GM12872 (cell line): ENCODE measurements at regions not wholly inside any gene's neighbourhood (a gene's known extent, or its start where the extent isn't known, plus 50 kb on each side); places are given as distances from the start of the nearest gene placed in this dataset.

ENCODE experiments used
- TF ChIP-seq, protein P1 (sequence below): IDR thresholded peaks from 3 replicates; pipeline ENCODE4 v1.5.1; 2011; ENCODE audit warnings: low read depth, mild to moderate bottlenecking, low read length, moderate library complexity; ENCODE audit not compliant: insufficient read depth

DNA sequence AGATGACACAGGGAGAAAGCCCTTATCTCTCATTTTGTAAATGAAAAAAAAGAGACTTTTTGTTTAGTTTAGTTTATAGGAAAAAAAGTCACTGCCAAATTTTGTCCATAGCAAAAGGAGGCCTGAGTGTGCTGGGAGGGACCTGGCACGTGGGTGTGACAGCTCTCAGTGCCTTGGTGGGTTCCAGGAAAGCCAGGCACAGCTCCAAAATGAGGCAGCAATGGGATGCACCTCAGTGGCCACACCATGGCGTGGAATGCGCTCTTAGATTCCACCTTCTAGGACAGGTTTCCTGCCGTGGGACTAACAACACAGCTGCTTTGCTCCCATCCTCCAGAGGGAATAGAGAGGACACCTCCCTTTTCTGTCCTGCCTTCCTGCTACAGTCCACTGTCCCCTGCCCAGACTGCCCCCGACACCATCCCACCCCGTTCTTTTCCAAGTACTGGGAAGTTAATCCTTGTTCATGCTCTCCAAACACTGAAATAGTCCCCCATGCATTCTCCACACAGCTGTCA lies 207.6 kb downstream of the EMP1 start:
- TF ChIP-seq, protein P1, sequence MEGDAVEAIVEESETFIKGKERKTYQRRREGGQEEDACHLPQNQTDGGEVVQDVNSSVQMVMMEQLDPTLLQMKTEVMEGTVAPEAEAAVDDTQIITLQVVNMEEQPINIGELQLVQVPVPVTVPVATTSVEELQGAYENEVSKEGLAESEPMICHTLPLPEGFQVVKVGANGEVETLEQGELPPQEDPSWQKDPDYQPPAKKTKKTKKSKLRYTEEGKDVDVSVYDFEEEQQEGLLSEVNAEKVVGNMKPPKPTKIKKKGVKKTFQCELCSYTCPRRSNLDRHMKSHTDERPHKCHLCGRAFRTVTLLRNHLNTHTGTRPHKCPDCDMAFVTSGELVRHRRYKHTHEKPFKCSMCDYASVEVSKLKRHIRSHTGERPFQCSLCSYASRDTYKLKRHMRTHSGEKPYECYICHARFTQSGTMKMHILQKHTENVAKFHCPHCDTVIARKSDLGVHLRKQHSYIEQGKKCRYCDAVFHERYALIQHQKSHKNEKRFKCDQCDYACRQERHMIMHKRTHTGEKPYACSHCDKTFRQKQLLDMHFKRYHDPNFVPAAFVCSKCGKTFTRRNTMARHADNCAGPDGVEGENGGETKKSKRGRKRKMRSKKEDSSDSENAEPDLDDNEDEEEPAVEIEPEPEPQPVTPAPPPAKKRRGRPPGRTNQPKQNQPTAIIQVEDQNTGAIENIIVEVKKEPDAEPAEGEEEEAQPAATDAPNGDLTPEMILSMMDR, result no peak

- TF ChIP-seq, protein P1, result no peak
Measured at GRCh38 chr12:13390918-13391317, 194.4 kb downstream of the EMP1 start.

GRCh38 chr12:13390381-13390861 lies 193.9 kb downstream of the EMP1 start:
- TF ChIP-seq, protein P1, result no peak

DNA sequence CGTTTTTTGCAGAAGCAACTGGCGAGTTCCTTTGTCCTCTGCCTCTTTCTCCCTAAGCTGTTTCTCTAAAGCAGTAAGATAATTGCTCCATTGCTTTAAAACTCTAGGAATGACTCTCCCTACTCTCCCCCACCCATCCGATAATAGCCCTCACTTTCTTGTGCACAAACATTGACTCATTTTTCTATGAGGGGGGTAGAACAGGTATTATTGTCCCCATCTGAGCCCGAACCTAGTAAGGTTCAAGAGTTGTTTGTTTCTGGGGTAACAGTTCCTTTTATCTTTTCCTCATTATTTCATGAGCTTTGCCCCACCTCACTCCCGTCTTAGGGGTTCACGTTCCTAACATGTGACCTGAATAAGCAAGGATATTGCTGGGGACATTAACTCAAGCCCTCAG lies 190.6 kb downstream of the EMP1 start:
- TF ChIP-seq, protein P1, result no peak

DNA sequence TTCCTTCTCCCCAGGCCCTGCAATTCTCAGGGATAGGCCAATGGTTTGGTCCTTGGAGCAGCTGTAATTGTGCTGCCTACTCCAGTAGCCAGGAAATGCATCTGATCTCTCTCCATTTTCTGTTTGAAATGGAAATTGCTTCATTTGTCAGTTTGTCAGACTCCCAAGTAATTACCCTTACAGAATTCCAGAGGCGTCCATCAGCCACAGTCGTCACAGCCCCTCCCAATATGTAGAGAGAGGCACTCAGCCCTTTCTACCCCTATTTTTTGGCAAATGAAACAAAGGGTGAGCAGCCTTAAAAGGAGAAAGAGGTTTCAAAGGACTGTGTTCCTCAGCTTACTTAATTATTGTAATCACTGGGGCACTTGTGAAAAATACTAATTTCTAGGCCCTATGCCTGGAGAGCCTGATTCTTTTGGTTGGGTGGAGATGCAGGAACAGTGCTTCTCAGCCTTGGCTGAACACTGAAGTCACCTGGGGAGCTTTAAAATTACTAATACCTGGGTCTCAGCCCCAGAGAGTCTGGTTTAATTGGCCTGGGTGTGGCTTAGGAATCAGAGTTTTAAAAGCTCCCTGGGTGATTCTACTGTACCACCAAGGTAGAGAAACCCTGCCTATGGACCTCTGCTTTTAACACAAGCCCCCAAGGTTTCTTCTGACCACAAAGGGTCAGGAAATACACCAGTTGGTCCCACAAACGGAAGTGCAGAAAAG lies 190.0 kb downstream of the EMP1 start:
- TF ChIP-seq, protein P1, result no peak

DNA sequence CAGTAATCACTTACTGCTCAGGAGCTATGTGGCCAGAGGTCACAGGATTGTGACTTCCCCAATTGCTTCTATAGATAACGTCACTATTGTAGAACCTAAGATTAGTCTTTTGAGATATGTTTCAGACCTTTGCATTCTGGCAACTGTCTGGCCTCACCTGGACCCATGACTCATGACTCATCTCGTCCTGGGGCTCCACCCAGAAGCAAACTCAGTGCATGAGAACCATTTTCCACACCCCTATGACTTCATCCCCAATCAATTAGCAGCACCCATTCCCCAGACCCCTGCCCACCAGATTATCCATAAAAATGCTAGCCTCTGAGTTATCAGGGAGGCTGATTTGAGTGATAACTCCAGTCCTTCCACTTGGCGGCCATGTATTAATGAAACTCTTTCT lies 186.9 kb downstream of the EMP1 start:
- TF ChIP-seq, protein P1, result no peak

- TF ChIP-seq, protein P1, result no peak
Measured at GRCh38 chr12:13380297-13380696, 183.8 kb downstream of the EMP1 start.
